ENCODE measurements at regions not wholly inside any gene's neighbourhood (a gene's known extent, or its start where the extent isn't known, plus 50 kb on each side); places are given as distances from the start of the nearest gene placed in this dataset.

GRCh38 chr10:118484152-118484871, 111.1 kb downstream of the PRLHR start (continued):
- TF ChIP-seq ERG (CRISPR knock-in tag; IDR thresholded peaks at IDR 0.05) (no peak), ATF3 (CRISPR knock-in tag; conservative IDR thresholded peaks at IDR 0.05) (no peak), ZNF121 (CRISPR knock-in tag; IDR thresholded peaks at IDR 0.05) (no peak), ZSCAN18 (CRISPR knock-in tag; IDR thresholded peaks at IDR 0.05) (no peak), SMAD3 (CRISPR knock-in tag; IDR thresholded peaks at IDR 0.05; ENCODE audit: borderline replicate concordance) (no peak), MLX (CRISPR knock-in tag; IDR thresholded peaks at IDR 0.05) (no peak), E2F5 (CRISPR knock-in tag; IDR thresholded peaks at IDR 0.05) (no peak)

- POLR2A ChIA-PET, result no interaction called here
- Mint-ChIP-seq H3K27ac (no peak overlapping the region), H3K9me3 (peaks cover 21% of the 10 kb centered on the region), H3K4me1 (no peaks in the 10 kb centered on the region), H3K4me3 (no peak overlapping the region), H3K36me3 (peaks cover 2% of the 10 kb centered on the region), H3K27me3 (ENCODE audit: low read depth) (no peaks in the 10 kb centered on the region)
- DNase-seq (ENCODE audit: low spot score), result peak; percentile 21
- CTCF ChIA-PET, result no interaction called here
- peak; percentile 65; the same call in 1 of the 2 replicates for ATAC-seq
- no peak for TF ChIP-seq FOXP4 (CRISPR knock-in tag; IDR thresholded peaks at IDR 0.05)
- no peak for TF ChIP-seq MXD4 (CRISPR knock-in tag; IDR thresholded peaks at IDR 0.05; ENCODE audit: borderline replicate concordance)
- no peak for TF ChIP-seq PRDM15 (CRISPR knock-in tag; IDR thresholded peaks at IDR 0.05)
- TF ChIP-seq ATF3 (CRISPR knock-in tag; conservative IDR thresholded peaks at IDR 0.05), result no peak
- no peak for TF ChIP-seq CREB1 (CRISPR knock-in tag; IDR thresholded peaks at IDR 0.05)
- no peak for TF ChIP-seq KAT7 (CRISPR knock-in tag; IDR thresholded peaks at IDR 0.05; ENCODE audit: borderline replicate concordance)
- no peak for TF ChIP-seq JUN (CRISPR knock-in tag; IDR thresholded peaks at IDR 0.05)
- no peak for TF ChIP-seq E2F4 (CRISPR knock-in tag; IDR thresholded peaks at IDR 0.05; ENCODE audit: borderline replicate concordance, low read depth)
- TF ChIP-seq NFATC4 (CRISPR knock-in tag; IDR thresholded peaks at IDR 0.05), result no peak
- no peak for TF ChIP-seq TEAD4 (CRISPR knock-in tag; IDR thresholded peaks at IDR 0.05)
- TF ChIP-seq ATF2 (CRISPR knock-in tag; IDR thresholded peaks at IDR 0.05; ENCODE audit: borderline replicate concordance, low read depth), result no peak
- no peak for TF ChIP-seq EMX1 (CRISPR knock-in tag; IDR thresholded peaks at IDR 0.05)
- no peak for TF ChIP-seq ZNF396 (CRISPR knock-in tag; IDR thresholded peaks at IDR 0.05; ENCODE audit: borderline replicate concordance)
- no peak for TF ChIP-seq ZNF317 (CRISPR knock-in tag; IDR thresholded peaks at IDR 0.05; ENCODE audit: borderline replicate concordance, low read depth)
- TF ChIP-seq MYBL2 (CRISPR knock-in tag; IDR thresholded peaks at IDR 0.05), result no peak
Observed at GRCh38 chr10:118483496-118483895, 112.0 kb downstream of the PRLHR start.
